K562 (cell line): ENCODE measurements at regions not wholly inside any gene's neighbourhood (a gene's known extent, or its start where the extent isn't known, plus 50 kb on each side); places are given as distances from the start of the nearest gene placed in this dataset.

Experiments
- ATAC-seq: fragments of 200-7000 bp; cut with Tn5 transposase; 3 replicates; pipeline ENCODE4 v1.9.1; 2020; ENCODE audit warnings: moderate library complexity
- BruUV-seq: library from RNA; stranded (reverse); fragments of 400-500 nt; replicated peaks from 2 replicates; lab custom pipeline; 2021; lab: Mats Ljungman, UMichigan
- CTCF ChIA-PET: fragments of 300-600 bp; formaldehyde crosslinking; extraction: SDS; loops from one replicate; lab custom pipeline; 2021; ENCODE audit warnings: low intra/inter-chr PET ratio; lab: Yijun Ruan, JAX
- POLR2A ChIA-PET: fragments of 300-600, 350-650 bp; sonication (Branson Sonifier 250); formaldehyde crosslinking; extraction: SDS; loops from one replicate; lab custom pipeline; 2021; ENCODE audit warnings: antibody characterized with exemption, inconsistent platforms; lab: Yijun Ruan, JAX
- DNase-seq, 4 experiments: peaks; one replicate each; pipeline versions ENCODE4 v3.0.0 to v3.0.0-alpha.2; 2011 to 2018; ENCODE audit warnings: low spot score in 3 of 4, mixed read lengths in 3 of 4; ENCODE audit errors: extremely low read depth in 1 of 4
- FAIRE-seq: peaks from 2 replicates; lab custom pipeline; 2011; peaks lifted over from hg19 to GRCh38; lab: Jason Lieb, UNC
- H2AFZ ChIP-seq: 2 replicates; pipeline ENCODE4 v1.6.0; 2011; ENCODE audit warnings: low read depth, low read length, control low read depth, inconsistent platforms
- H3K27ac ChIP-seq: fragments of 200-600 bp; 3 replicates; pipeline ENCODE4 v1.8.0; 2011; ENCODE audit warnings: low read depth, mild to moderate bottlenecking, control low read depth, inconsistent platforms, low read length, moderate library complexity, mixed read lengths; ENCODE audit errors: extremely low read depth
- H3K27me3 ChIP-seq, 2 experiments: fragments of 300-600 bp in 1 of 2; 2 replicates in 1 of 2; 3 replicates in 1 of 2; pipeline versions ENCODE4 v1.6.0 to v1.8.0; 2011; ENCODE audit warnings: inconsistent platforms in 2 of 2, low read length in 2 of 2, mild to moderate bottlenecking in 1 of 2, mixed read lengths in 1 of 2, moderate library complexity in 1 of 2; ENCODE audit not compliant: control insufficient read depth in 2 of 2, insufficient read depth in 2 of 2
- H3K36me3 ChIP-seq: fragments of 300-600 bp; 3 replicates; pipeline ENCODE4 v1.8.0; 2011; ENCODE audit warnings: mild to moderate bottlenecking, low read length, inconsistent platforms; ENCODE audit not compliant: control insufficient read depth, insufficient read depth
- H3K4me1 ChIP-seq, 2 experiments: fragments of 200-600 bp in 1 of 2; replicated peaks in 1 of 2; 2 replicates in 1 of 2; 3 replicates in 1 of 2; pipeline versions ENCODE4 v1.5.1 to v1.8.0; 2011; ENCODE audit warnings: inconsistent platforms in 2 of 2, low read length in 2 of 2, mild to moderate bottlenecking in 1 of 2, mixed read lengths in 1 of 2, moderate library complexity in 1 of 2; ENCODE audit not compliant: control insufficient read depth in 2 of 2, insufficient read depth in 2 of 2
- H3K4me2 ChIP-seq: 2 replicates; pipeline ENCODE4 v1.6.1; 2011; ENCODE audit warnings: low read length, control low read depth, inconsistent platforms, mixed read lengths; ENCODE audit not compliant: insufficient read depth
- H3K4me3 ChIP-seq: fragments of 200-600 bp; sonication (generic), shearing (Covaris generic); 2 replicates; pipeline ENCODE4 v1.5.1; 2016; ENCODE audit warnings: control low read depth, inconsistent platforms
- H3K79me2 ChIP-seq: fragments of 200-600 bp; 3 replicates; pipeline ENCODE4 v1.8.0; 2011; ENCODE audit warnings: low read length, inconsistent platforms; ENCODE audit not compliant: control insufficient read depth, insufficient read depth
- H3K9ac ChIP-seq, 2 experiments: 2 replicates each; pipeline versions ENCODE4 v1.6.0 to v1.6.1; 2011; ENCODE audit warnings: low read depth in 2 of 2, low read length in 2 of 2, control low read depth in 1 of 2, inconsistent platforms in 1 of 2, mild to moderate bottlenecking in 1 of 2, mixed read lengths in 1 of 2; ENCODE audit not compliant: insufficient read depth in 1 of 2
- H3K9me1 ChIP-seq: one replicate; pipeline ENCODE4 v1.6.0; 2011; ENCODE audit warnings: inconsistent platforms, mild to moderate bottlenecking, low read length, moderate library complexity; ENCODE audit not compliant: control insufficient read depth, insufficient read depth
- H3K9me3 ChIP-seq: replicated peaks from 2 replicates; pipeline ENCODE4 v1.5.1; 2011; ENCODE audit warnings: low read depth, low read length, inconsistent platforms; ENCODE audit not compliant: control insufficient read depth, insufficient read depth
- H4K20me1 ChIP-seq: replicated peaks from 2 replicates; pipeline ENCODE4 v1.6.1; 2011; ENCODE audit warnings: low read length, inconsistent platforms, mixed read lengths; ENCODE audit not compliant: control insufficient read depth, insufficient read depth
- ATF7 ChIP-seq: fragments of 450-650 bp; IDR thresholded peaks from 2 replicates; pipeline ENCODE4 v1.7.1; 2014; ENCODE audit warnings: mild to moderate bottlenecking, moderate library complexity
- BDP1 ChIP-seq: IDR thresholded peaks from 3 replicates; pipeline ENCODE4 v1.6.1; 2011; ENCODE audit not compliant: insufficient read length, insufficient read depth
- CHCHD3 ChIP-seq: fragments of 250-450 bp; sonication (Bioruptor Pico); IDR thresholded peaks from 2 replicates; pipeline ENCODE4 v2.1.2; 2022; ENCODE audit warnings: mild to moderate bottlenecking
- CLOCK ChIP-seq: fragments of 250-450 bp; sonication (Bioruptor Pico); IDR thresholded peaks from 2 replicates; pipeline ENCODE4 v1.4.0; 2020; ENCODE audit warnings: mild to moderate bottlenecking, moderate library complexity, borderline replicate concordance
- DDX20 ChIP-seq: fragments of 450-650 bp; IDR thresholded peaks from 2 replicates; pipeline ENCODE4 v1.6.1; 2016; ENCODE audit warnings: missing genetic modification characterization, low read depth, mild to moderate bottlenecking, missing compliant biosample characterization, moderate library complexity
- EP300 ChIP-seq: IDR thresholded peaks from 2 replicates; pipeline ENCODE4 v1.6.1; 2012; ENCODE audit warnings: low read length, improper control_type of control experiment
- FOXA1 ChIP-seq: fragments of 450-650 bp; IDR thresholded peaks from 2 replicates; pipeline ENCODE4 v1.6.1; 2016; ENCODE audit warnings: mild to moderate bottlenecking, borderline replicate concordance
- HDAC1 ChIP-seq, 2 experiments: fragments of 450-650 bp; IDR thresholded peaks; 2 replicates each; pipeline ENCODE4 v1.6.1; 2016 to 2017; ENCODE audit warnings: inconsistent platforms in 1 of 2, mild to moderate bottlenecking in 1 of 2, moderate library complexity in 1 of 2
- HNRNPK ChIP-seq: fragments of 200-400 bp; formaldehyde crosslinking; IDR thresholded peaks from one replicate; pipeline ENCODE4 v1.6.1; 2018; ENCODE audit warnings: mild to moderate bottlenecking, low read depth, low read length; ENCODE audit not compliant: poor library complexity, severe bottlenecking
- POU5F1 ChIP-seq: fragments of 150-350 bp; IDR thresholded peaks from 2 replicates; pipeline ENCODE4 v1.6.1; 2014; ENCODE audit warnings: borderline replicate concordance, low read length, low read depth, mild to moderate bottlenecking; ENCODE audit not compliant: partially characterized antibody
- RAD51 ChIP-seq: fragments of 450-650 bp; IDR thresholded peaks from 2 replicates; pipeline ENCODE4 v1.7.1; 2016; ENCODE audit warnings: low read depth, mild to moderate bottlenecking, borderline replicate concordance
- ZKSCAN8 ChIP-seq: fragments of 200-800 bp; sonication (Bioruptor generic); IDR thresholded peaks from 2 replicates; pipeline ENCODE4 v1.6.1; 2016; ENCODE audit warnings: missing genetic modification characterization, missing compliant biosample characterization
- ZNF133 ChIP-seq: fragments of 250-450 bp; sonication (Bioruptor Pico); IDR thresholded peaks from 2 replicates; pipeline ENCODE4 v1.4.0; 2020; ENCODE audit warnings: mild to moderate bottlenecking
- ZNF175 ChIP-seq: fragments of 200-800 bp; sonication (Bioruptor generic); IDR thresholded peaks from 2 replicates; pipeline ENCODE4 v1.6.1; 2016; ENCODE audit warnings: low read depth, mild to moderate bottlenecking, missing genetic modification characterization, missing compliant biosample characterization
- WGBS: fragments of 100-300 bp; shearing (Covaris generic); methylation state at CpG from one replicate; pipeline ENCODE4 v1.1.6; 2016; ENCODE audit warnings: low coverage, mixed read lengths; ENCODE audit not compliant: insufficient coverage; ENCODE audit errors: missing lambda C conversion rate; 5-methylcytosine and 5-hydroxymethylcytosine counted together
- in situ Hi-C: fragments of 300-500 bp; cut with MboI; formaldehyde crosslinking; loops from 4 replicates; pipeline ENCODE4 v1.15.0; 2018; ENCODE audit warnings: inconsistent platforms, mixed read lengths
- intact Hi-C: fragments of 100-400 bp; cut with micrococcal nuclease; formaldehyde crosslinking; loops from 2 replicates; pipeline ENCODE4 v1.14.2; 2022
- TF ChIP-seq, protein P1 (sequence below): sonication (generic); formaldehyde crosslinking; IDR thresholded peaks from 2 replicates; pipeline ENCODE4 v1.8.1; 2023; ENCODE audit warnings: mild to moderate bottlenecking, missing genetic modification reagents

- TF ChIP-seq FOXA1 (no peak), ZNF175 (CRISPR knock-in tag) (no peak)
Observed at GRCh38 chr13:109650861-109651260, 135.5 kb downstream of the IRS2 start (continued).

DNA sequence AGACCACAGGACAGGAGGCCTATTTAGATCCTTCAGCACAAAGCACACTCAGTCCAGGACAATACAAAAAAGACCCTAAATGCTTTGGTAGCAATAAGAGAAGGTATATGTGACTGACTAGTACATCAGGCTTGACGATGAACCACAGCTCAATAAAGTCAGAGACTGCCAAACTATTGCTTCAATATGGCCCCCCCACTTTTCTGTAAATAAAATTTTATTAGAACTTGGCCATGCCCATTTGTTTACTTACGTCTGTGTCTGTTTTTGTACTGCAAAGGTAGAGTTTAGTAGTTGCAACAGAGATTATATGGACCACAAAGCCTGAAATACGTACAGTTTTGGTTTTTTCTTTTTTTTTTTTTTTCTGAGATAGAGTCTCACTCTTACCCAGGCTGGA is 136.7 kb downstream of the IRS2 start:
- TF ChIP-seq HNRNPK (no peak), BDP1 (no peak), POU5F1 (no peak), CLOCK (CRISPR knock-in tag) (no peak), EP300 (no peak), ZKSCAN8 (no peak), ATF7 (no peak), CHCHD3 (CRISPR knock-in tag) (no peak), DDX20 (tag) (no peak), RAD51 (no peak), HDAC1 (IDR thresholded peaks at IDR 0.05) (no peak), ZNF133 (CRISPR knock-in tag) (no peak)
- TF ChIP-seq, protein P1, sequence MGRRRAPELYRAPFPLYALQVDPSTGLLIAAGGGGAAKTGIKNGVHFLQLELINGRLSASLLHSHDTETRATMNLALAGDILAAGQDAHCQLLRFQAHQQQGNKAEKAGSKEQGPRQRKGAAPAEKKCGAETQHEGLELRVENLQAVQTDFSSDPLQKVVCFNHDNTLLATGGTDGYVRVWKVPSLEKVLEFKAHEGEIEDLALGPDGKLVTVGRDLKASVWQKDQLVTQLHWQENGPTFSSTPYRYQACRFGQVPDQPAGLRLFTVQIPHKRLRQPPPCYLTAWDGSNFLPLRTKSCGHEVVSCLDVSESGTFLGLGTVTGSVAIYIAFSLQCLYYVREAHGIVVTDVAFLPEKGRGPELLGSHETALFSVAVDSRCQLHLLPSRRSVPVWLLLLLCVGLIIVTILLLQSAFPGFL (CRISPR knock-in tag): no peak
- 0% methylated on average over 3 of the region's 3 CpGs for WGBS
- FAIRE-seq: no peak
- Histone ChIP-seq H3K4me2 (no peak overlapping the region), H3K27me3 (peaks cover 0 to 2% of the 10 kb centered on the region in 2 experiments; a peak in 3 of 5 replicates), H3K9me1 (no peaks in the 10 kb centered on the region), H3K79me2 (no peaks in the 10 kb centered on the region), H3K4me3 (no peak overlapping the region), H3K4me1 (no peaks in the 10 kb centered on the region), H2AFZ (no peak overlapping the region), H3K9ac (no peak overlapping the region), H3K36me3 (no peaks in the 10 kb centered on the region), H3K9me3 (no peaks in the 10 kb centered on the region), H3K27ac (no peak overlapping the region), H4K20me1 (no peaks in the 10 kb centered on the region)
- intact Hi-C loops (no loop called here), in situ Hi-C loops (no loop called here)
- ChIA-PET CTCF (no interaction called here), POLR2A (no interaction called here)
- DNase-seq: no peak
- no TSS peak for BruUV-seq
- ATAC-seq: no peak
